ENCODE measurements at regions not wholly inside any gene's neighbourhood (a gene's known extent, or its start where the extent isn't known, plus 50 kb on each side); places are given as distances from the start of the nearest gene placed in this dataset.
"Not testable (repeated sequence)": the region's sequence is repeated elsewhere in the genome, so short reads cannot be mapped to it uniquely, and the experiment has no call there.

- no peak for DNase-seq
Measured at GRCh38 chr18:62442391-62442790, 80.4 kb upstream of the ZCCHC2 start.

GRCh38 chr18:62445386-62445917, 77.4 kb upstream of the ZCCHC2 start:
- no peak for DNase-seq

DNA sequence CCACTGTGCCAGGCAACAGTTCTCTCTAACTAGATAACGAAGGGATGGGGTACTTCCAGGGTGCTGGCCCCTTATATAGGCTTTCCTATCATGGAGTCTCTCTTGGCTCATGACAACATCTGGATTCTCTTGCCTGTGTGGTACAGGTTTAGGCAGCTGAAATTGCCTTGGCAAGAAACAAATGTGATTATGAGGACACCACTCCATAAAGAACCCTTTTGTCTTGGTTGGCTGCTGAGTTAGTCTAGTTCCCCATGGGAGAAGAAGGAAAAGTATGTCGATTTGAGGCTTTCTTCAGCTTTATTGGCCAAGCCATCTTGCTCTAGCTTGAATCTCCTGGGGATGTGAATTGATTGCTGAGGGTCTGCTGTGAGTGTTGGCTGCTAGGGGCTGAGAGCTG, 76.3 kb upstream of the ZCCHC2 start:
- DNase-seq: no peak

DNA sequence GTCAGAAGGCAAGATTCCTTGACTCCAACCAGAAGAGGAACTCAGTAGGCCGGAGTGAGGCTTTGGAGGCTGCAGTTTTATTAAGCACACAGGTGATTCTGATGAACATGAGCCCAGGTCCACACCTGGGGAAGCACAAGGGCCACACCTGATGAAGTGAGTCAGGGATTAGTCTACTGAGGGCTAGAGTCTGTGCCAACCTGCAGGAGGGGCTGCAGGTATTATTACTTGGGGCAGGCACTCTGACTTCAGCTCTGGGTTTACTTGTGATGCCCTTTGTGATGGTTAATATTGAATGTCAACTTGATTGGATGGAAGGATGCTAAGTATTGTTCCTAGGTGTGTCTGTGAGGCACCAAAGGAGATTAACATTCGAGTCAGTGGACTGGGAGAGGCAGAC, 75.2 kb upstream of the ZCCHC2 start:
- DNase-seq: no peak

DNA sequence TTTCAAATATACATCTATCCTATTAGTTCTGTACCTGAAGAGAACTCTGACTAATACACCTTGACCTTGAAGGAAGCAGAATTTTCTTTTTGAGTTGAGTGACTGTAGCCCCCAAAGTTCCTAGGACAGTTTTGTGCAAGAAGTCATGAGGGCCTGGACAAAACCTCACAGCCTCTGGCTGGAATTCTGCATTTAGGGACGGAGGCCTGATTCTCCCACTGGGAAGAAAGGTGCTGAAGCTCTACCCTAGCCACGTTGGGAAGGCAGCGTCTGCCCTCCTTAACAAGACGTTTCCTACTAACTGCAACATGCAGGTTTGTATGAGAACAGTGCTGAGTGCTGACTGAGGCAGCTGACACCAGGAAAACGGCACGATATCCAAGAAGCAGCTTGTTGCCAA, 74.4 kb upstream of the ZCCHC2 start:
- no peak for DNase-seq

DNA sequence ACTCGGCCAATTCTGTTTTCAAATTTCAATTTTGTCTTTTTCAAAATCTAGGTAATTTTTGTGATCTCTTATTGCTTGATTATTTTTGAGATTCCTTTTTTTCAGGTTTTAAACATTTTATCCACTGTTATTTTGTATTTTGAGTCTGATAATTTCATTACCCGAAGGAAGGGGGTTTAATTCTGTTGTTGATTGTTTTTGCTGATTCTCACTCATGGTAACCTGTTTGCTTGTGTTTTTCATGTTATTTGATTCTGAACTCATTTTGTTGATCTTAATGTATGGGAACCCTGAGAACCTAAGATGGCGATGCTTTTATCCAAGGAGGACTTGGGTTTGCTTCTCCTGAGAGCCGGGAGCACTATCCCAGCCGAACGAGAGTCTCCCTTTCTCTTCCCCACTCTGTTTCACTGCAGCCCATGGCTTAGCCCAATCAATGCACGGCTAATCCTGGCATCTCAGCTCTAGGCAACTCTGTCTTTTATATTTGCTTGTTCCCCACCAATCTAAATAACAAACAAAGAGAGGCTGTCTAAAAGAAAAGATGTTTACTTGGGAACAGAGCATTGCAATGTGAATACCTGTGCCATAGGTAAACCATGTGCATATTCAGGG, 73.2 kb upstream of the ZCCHC2 start:
- no peak for DNase-seq

GRCh38 chr18:62450175-62450545, 72.7 kb upstream of the ZCCHC2 start:
- DNase-seq: no peak

DNA sequence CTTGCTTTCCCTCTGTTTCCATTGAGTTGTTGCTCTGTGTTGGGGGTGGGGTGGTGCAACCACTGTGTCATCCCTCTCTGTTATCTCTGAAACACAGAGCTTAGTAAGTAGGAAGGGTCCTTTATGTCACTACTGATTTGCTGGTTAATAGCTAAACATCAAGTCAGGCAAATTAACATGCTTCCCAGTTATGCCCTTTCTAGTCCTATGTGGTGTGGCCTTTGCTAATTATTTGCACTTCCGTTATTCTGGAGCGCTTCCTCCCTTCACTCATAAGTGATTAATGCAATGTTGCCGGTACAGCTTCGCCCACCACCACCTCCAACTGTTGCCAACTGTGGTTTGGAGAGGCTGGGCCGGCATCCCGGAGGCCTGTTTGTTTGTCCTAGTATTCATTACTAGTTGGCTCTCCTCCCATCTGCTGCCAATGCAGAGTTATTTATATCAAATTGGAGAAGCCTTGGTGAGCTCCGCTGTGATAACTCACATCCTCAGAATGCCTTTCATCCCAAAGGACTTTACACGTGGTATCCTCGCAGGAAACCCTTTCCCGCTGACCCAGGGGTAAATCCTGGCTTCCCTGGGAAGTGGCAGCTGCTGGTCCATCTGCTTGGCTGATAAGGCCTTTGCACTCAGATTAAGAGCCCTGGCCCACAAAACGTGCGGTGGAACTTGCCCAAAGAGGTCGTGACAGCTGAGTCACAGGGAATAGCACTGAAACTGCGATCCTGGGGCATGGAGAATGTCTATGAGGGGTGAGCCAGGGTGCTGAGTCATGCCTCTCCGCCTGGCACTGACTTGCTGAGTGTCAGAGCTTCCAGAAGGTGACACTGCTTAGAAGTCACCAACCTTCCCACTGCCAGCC, 72.0 kb upstream of the ZCCHC2 start:
- no peak for DNase-seq

- no peak for DNase-seq
Measured at GRCh38 chr18:62452280-62452831, 70.5 kb upstream of the ZCCHC2 start.

GRCh38 chr18:62453864-62454263, 69.0 kb upstream of the ZCCHC2 start:
- DNase-seq: no peak

- DNase-seq: no peak
Measured at GRCh38 chr18:62454527-62454926, 68.3 kb upstream of the ZCCHC2 start.

- DNase-seq: no peak
Measured at GRCh38 chr18:62455222-62455621, 67.6 kb upstream of the ZCCHC2 start.

DNA sequence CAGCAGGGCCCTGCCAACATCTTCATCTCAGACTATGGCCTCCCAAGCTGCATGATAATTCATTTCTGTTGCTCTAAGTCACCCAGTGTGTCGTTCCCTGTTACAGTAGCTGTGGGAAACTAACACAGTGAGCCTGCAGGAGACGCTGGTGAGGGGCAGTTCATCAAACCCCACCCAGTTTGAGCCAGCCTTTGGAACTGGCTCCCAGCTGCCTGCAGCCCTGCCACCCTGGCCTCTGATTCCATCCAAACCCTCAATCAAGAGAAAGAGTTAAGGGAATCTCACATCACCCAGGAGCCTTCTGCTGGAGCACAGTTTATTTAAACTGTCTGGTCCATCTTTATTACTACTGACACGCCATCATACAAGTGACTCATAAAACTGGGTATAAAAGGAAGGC, 64.9 kb upstream of the ZCCHC2 start:
- no peak for DNase-seq

DNA sequence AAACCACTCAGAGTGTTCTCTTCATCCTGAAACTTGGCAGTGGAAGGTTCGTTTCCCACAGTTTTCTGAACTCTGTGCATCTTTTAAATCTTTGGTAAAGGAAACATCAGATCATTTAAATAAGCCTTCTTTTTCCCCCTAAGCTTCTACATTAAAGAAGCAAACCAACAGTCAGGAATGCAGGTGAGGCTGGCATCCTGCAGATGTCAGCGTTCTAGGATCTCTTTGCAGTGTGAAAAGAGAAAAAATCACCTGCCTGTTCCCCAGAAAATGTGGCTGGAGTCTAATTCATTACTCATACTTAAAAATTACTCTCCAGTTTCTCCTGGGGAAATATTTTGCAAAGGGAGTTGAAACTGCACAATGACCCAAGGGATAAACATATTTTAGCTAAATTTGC, 64.5 kb upstream of the ZCCHC2 start:
- DNase-seq: no peak

DNA sequence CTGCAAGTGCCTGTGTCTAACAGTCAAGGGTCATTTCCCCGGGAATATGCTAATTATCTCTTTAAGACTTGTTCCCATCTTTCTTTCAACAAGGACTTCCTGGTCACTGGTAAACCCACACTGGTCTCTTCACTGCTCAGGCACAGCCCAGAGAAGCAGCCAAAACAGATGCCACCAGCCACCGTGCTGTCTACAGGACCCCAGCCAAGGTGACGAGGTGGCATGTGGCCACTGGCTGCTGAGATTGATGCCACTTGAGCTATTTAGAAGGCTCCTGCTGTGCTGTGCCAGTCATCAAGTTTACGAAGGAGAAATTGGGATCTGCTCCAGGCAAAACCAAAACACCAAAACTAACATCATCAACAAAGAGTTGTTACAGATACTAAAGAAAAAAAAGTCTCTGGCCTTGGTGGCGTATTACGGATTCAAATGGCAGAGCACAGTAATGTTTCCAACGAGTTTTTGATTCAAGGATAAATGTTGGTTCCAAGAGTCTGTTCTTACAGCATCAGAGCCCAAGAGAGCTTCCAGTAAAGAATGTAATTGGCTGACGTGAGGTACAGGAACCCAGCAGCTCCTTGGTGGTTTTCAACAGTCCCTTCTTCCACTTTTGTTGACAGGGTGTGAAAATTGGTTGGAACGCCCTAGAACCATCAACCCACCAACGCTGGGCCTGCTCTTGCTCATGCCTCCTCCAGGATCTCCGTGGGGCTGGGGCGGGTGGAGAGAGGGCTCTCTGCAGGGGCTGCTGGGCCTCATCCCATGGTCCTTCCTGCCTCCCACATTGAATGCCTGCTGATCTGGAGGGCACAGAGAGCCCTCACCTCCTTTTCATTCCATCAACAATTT, 63.7 kb upstream of the ZCCHC2 start:
- peak in 1 of 2 experiments; percentile 17 for DNase-seq

GRCh38 chr18:62460851-62461300, 61.9 kb upstream of the ZCCHC2 start:
- no peak for DNase-seq

GRCh38 chr18:62461591-62461990, 61.2 kb upstream of the ZCCHC2 start:
- DNase-seq: no peak

GRCh38 chr18:62464266-62464665, 58.6 kb upstream of the ZCCHC2 start:
- DNase-seq: no peak

- not testable (repeated sequence) for DNase-seq
Measured at GRCh38 chr18:62469131-62469530, 53.7 kb upstream of the ZCCHC2 start.

All from NCI-H187 (cell line).